ENCODE measurements at regions not wholly inside any gene's neighbourhood (a gene's known extent, or its start where the extent isn't known, plus 50 kb on each side); places are given as distances from the start of the nearest gene placed in this dataset.
"Not testable (repeated sequence)": the region's sequence is repeated elsewhere in the genome, so short reads cannot be mapped to it uniquely, and the experiment has no call there.

- CTCF ChIA-PET, POLR2A ChIA-PET: not testable (repeated sequence)
These were observed 69.9 kb downstream of the ALG1L2 start for GRCh38 chr3:130151555-130151954.

GRCh38 chr3:130153247-130153646, 71.6 kb downstream of the ALG1L2 start:
- CTCF ChIA-PET: not testable (repeated sequence)

GRCh38 chr3:130155464-130155863, 73.8 kb downstream of the ALG1L2 start:
- POLR2A ChIA-PET, CTCF ChIA-PET: not testable (repeated sequence)

More at GRCh38 chr3:130153247-130153646, 71.6 kb downstream of the ALG1L2 start:
- POLR2A ChIA-PET: not testable (repeated sequence)

- POLR2A ChIA-PET, CTCF ChIA-PET: not testable (repeated sequence)
These were observed 85.2 kb downstream of the ALG1L2 start for GRCh38 chr3:130166856-130167255.

DNA sequence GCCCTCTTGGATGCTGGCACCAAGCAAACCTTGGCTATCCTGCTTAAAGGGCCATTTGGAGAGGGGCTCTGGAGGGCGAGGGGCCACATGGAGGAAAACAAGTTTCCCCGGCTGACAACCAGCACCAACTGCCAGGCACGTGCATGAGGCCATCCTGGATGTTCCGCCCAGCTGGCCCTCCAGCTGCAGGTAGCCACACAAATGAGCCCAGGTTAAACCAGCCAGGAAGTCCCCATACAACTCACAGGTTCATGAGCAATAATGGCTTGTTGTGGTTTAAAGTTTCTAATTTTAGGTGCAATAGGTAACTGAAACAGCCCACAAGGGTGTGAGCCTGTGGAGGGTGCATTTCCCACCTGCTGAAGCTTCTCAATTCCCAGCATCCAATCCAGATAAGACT, 93.6 kb downstream of the ALG1L2 start:
- POLR2A ChIA-PET, CTCF ChIA-PET: not testable (repeated sequence)

GRCh38 chr3:130176476-130177256, 95.0 kb downstream of the ALG1L2 start:
- POLR2A ChIA-PET, CTCF ChIA-PET: not testable (repeated sequence)

DNA sequence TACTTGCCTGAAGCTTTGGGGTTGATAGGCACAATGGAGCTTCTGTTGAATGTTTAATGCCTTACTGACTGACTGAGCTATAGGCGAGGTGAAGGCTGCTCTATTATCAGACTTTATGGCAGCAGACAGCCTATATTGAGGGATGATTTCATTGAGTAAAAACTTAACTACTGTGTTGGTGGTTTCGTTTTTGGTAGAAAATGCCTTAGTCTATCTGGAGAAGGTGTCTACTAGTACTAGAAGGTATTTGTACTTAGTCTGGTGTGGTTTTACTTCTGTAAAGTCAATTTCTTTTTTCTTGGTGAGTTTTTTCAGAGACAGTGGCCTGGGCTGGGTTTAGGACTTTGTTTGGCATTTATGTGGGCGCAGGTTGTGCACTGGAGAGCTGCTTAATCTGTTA, 97.2 kb downstream of the ALG1L2 start:
- POLR2A ChIA-PET: not testable (repeated sequence)

DNA sequence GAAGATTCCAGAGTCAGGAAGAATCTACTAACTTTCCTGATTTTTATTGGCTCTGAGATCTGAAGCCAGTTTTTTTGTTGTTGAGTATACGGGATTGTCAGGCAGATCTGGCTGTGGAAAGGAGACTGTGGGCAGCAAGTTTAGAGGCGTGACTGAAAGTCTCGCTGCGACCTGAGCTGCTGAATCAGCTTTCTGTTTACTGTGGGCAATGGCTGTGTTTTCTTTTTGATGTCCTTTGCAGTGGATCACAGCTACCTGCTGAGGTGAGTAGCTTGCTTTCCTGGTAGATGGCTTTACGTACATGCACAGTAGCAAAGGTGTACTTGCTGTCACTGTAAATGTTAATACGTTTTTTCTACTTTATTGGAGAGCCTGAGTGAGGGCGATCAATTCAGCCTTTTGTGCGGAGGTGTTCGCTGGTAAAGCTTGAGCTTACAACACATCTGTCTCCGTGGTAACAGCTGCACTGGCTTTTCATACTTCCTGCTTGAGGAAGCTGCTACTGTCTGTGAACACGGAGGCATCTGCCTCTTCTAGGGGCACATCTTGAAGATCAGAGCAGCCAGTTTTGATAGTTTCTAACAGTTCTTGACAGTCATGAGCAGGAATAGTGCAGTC, 97.8 kb downstream of the ALG1L2 start:
- CTCF ChIA-PET, POLR2A ChIA-PET: not testable (repeated sequence)

More for the DNA sequence above, 97.2 kb downstream of the ALG1L2 start:
- CTCF ChIA-PET: not testable (repeated sequence)

- CTCF ChIA-PET: interaction anchor here (0.7 kb wide), 1 partner anchor 612 kb away, joined by 4 read pairs; no protein-coding TSS in a partner anchor
- POLR2A ChIA-PET: not testable (repeated sequence)
These were observed 100.8 kb downstream of the ALG1L2 start for GRCh38 chr3:130182475-130182874.

- CTCF ChIA-PET, POLR2A ChIA-PET: not testable (repeated sequence)
These were observed 102.1 kb downstream of the ALG1L2 start for GRCh38 chr3:130183689-130184088.

- CTCF ChIA-PET: not testable (repeated sequence)
- POLR2A ChIA-PET: interaction anchor here (0.7 kb wide), 1 partner anchor 36 kb away, joined by 6 read pairs; no protein-coding TSS in a partner anchor
These were observed 102.8 kb downstream of the ALG1L2 start for GRCh38 chr3:130184152-130185024.

DNA sequence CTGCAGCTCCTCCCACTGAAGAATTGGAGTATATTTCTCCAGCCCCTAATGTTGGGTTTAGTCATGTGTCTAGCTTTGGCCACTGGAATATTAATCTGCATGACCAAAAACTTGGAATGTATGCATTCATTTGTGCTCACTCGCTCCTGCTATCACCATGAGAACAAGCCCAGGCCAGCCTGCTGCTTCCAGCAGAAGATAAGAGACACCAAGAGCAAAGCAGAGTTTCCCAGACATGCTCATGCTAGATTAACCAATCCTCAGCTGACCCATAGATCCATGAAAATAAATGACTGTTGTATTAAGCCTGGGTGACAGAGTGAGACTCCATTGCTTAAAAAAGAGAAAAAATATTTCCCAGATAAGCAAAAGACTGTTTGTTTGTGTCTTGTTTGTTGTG, 119.6 kb downstream of the ALG1L2 start:
- POLR2A ChIA-PET, CTCF ChIA-PET: not testable (repeated sequence)

DNA sequence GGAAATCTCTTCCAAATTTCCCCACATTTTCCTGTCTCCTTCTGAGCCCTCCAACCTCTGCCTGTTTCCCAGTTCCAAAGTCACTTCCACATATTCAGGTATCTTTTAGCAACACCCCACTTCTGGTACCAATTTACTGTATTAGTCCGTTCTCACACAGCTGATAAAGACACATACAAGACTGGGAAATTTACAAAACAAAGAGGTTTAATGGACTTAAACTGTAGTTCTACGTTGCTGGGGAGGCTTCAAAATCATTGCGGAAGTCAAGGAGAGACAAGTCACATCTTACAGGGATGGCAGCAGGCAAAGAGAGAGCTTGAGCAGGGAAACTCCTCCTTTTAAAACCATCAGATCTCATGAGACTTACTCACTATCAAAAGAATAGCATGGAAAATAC, 122.0 kb downstream of the ALG1L2 start:
- POLR2A ChIA-PET, CTCF ChIA-PET: not testable (repeated sequence)

DNA sequence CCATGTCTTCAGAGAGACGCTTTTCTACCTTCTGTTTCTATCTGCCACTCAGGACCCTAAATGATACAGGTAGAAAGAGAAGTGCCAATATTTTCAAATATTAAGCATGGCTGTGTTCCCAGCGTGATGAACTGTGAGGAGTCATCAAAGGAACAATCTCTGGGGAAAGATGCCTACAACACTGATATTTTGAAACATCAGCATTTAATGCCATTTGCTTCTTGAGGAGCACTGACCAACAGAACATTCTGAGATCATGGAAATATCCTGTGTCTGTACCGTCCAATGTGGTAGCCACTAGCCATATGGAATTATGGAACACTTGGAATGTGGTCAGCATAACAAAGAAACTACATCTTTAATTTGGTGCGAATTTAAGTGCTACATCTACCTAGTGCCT, 117.9 kb upstream of the COL6A5 start:
- POLR2A ChIA-PET: no interaction called here
- CTCF ChIA-PET: no interaction called here

DNA sequence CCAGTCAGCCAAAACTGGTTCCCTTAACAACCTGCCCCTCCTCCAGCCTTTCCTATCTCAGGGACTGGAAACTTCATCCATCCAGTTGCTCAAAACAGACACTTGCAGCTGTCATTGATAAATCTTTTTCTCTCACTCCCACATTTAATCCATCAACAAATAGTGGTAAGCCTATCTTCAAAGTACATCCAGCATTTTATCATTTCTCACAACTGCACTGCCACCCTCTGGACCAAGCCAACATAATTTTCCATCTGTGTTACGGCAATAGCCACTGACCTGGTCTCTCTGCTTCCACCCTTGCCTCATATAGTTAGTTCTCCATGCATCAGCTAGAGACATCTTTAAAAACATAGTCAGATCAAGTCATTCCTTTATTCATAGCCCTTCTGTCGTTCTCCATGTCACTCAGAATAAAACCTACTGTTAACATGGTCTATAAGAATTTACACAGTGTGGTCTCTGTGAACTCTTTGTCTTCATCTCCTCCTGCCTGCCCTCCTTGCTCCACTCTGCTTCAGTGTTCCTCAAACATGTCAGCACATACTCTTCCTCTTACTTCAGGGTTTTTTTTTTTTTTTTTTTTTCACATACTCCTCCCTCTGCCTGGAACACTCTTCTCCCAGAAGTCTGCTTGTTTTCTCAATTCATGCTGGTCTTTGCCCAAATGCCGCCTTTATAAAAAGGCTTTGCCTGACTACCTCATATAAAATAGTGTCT, 102.5 kb upstream of the COL6A5 start:
- ChIA-PET CTCF (no interaction called here), POLR2A (no interaction called here)

DNA sequence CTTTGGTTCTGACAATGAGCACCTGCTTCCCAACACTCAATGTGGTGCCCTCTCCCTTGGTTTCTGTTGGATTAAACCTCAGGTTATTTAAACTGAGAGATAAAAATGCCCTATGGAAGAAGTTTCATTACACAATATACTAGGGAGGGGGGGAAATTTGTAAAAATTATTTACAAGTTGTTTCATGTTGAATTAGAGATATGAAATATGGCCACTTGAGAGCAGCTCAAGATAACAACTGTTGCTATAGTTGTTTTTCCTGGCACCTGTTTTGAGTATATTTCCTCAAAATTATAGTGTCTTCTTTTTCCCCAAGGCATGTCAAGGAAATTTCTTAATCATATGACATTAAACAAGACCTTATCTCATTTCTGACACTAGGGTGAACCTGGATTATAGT, 101.7 kb upstream of the COL6A5 start:
- POLR2A ChIA-PET: no interaction called here
- CTCF ChIA-PET: no interaction called here

GRCh38 chr3:130250982-130251381, 94.5 kb upstream of the COL6A5 start:
- ChIA-PET CTCF (no interaction called here), POLR2A (no interaction called here)

GRCh38 chr3:130255442-130255841, 90.0 kb upstream of the COL6A5 start:
- ChIA-PET POLR2A (no interaction called here), CTCF (no interaction called here)

GRCh38 chr3:130256821-130257340, 88.6 kb upstream of the COL6A5 start:
- ChIA-PET POLR2A (no interaction called here), CTCF (no interaction called here)

DNA sequence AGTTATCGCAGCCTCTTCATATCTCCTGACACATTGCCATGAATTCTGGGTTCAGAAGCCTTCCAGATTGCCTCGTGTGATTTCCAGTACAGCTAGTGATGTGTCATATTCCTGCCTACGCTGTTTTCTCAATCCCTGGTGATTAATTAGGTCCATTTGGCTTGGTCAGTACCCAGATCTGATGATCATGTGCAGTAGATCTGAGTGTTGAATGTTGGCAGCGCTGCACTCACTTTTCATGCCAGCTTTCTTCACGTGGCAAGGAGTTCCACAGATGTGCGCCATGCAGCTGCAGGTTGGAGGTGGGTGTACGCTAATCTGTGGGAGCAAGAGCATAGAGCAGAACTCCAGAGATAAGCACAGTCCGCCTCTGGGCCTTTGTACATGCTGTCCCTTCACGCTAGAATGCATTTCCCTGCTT, 86.9 kb upstream of the COL6A5 start:
- POLR2A ChIA-PET: no interaction called here
- CTCF ChIA-PET: no interaction called here
